ENCODE measurements at regions not wholly inside any gene's neighbourhood (a gene's known extent, or its start where the extent isn't known, plus 50 kb on each side); places are given as distances from the start of the nearest gene placed in this dataset.
A peak's percentile ranks its signal among the peaks of the same experiment; 100 is the strongest.

- TF ChIP-seq EP300 (conservative IDR thresholded peaks at IDR 0.05; ENCODE audit: poor library complexity, severe bottlenecking) (peak; percentile 82), SMC3 (conservative IDR thresholded peaks at IDR 0.05; ENCODE audit: poor library complexity) (no peak), CTCF (IDR thresholded peaks at IDR 0.05; ENCODE audit: poor library complexity, severe bottlenecking) (no peak), REST (IDR thresholded peaks at IDR 0.05; ENCODE audit: borderline replicate concordance) (no peak), POLR2AphosphoS5 (IDR thresholded peaks at IDR 0.05) (peak; percentile 46), RAD21 (conservative IDR thresholded peaks at IDR 0.05) (no peak), EZH2 (IDR thresholded peaks at IDR 0.05; ENCODE audit: borderline replicate concordance, insufficient read depth, low read length, poor library complexity, severe bottlenecking) (no peak), TAF1 (IDR thresholded peaks at IDR 0.05; ENCODE audit: low read depth) (no peak), MXI1 (conservative IDR thresholded peaks at IDR 0.05; ENCODE audit: poor library complexity, severe bottlenecking) (no peak)
These were observed 186.9 kb upstream of the RGMB start for GRCh38 chr5:98586581-98586980.
